SHP77 treated with DMSO at 0.1 percent for 48 hours (cell line): ENCODE measurements at regions not wholly inside any gene's neighbourhood (a gene's known extent, or its start where the extent isn't known, plus 50 kb on each side); places are given as distances from the start of the nearest gene placed in this dataset.
"Not testable (repeated sequence)": the region's sequence is repeated elsewhere in the genome, so short reads cannot be mapped to it uniquely, and the experiment has no call there.

Experiments
- DNase-seq: peaks from one replicate; lab custom pipeline; 2025; lab: John Stamatoyannopoulos, UW

- no peak for DNase-seq
These were observed 179.1 kb downstream of the FASLG start for GRCh38 chr1:172837816-172838679.

- DNase-seq, result no peak
These were observed 179.9 kb downstream of the FASLG start for GRCh38 chr1:172838680-172839313.

- not testable (repeated sequence) for DNase-seq
These were observed 180.7 kb downstream of the FASLG start for GRCh38 chr1:172839639-172840038.

- no peak for DNase-seq
These were observed 184.5 kb downstream of the FASLG start for GRCh38 chr1:172843444-172843843.

- no peak for DNase-seq
These were observed 186.5 kb downstream of the FASLG start for GRCh38 chr1:172845371-172845770.

- no peak for DNase-seq
These were observed 187.0 kb downstream of the FASLG start for GRCh38 chr1:172845865-172846264.

GRCh38 chr1:172847814-172848213, 188.9 kb downstream of the FASLG start:
- not testable (repeated sequence) for DNase-seq

GRCh38 chr1:172849653-172850052, 190.8 kb downstream of the FASLG start:
- no peak for DNase-seq

GRCh38 chr1:172851077-172851476, 192.2 kb downstream of the FASLG start:
- DNase-seq, result no peak

- no peak for DNase-seq
These were observed 193.0 kb downstream of the FASLG start for GRCh38 chr1:172851856-172852255.

- not testable (repeated sequence) for DNase-seq
These were observed 194.8 kb downstream of the TNFSF18 start for GRCh38 chr1:172855983-172856382.

- DNase-seq, result no peak
These were observed 187.7 kb downstream of the TNFSF18 start for GRCh38 chr1:172863031-172863430.

GRCh38 chr1:172867216-172867818, 183.4 kb downstream of the TNFSF18 start:
- no peak for DNase-seq

GRCh38 chr1:172870901-172871606, 179.7 kb downstream of the TNFSF18 start:
- DNase-seq, result no peak

GRCh38 chr1:172874950-172875349, 175.8 kb downstream of the TNFSF18 start:
- DNase-seq, result no peak

- no peak for DNase-seq
These were observed 174.8 kb downstream of the TNFSF18 start for GRCh38 chr1:172875892-172876291.

- DNase-seq, result no peak
These were observed 168.4 kb downstream of the TNFSF18 start for GRCh38 chr1:172882385-172882784.

- DNase-seq, result no peak
These were observed 167.9 kb downstream of the TNFSF18 start for GRCh38 chr1:172882791-172883386.

- no peak for DNase-seq
These were observed 167.4 kb downstream of the TNFSF18 start for GRCh38 chr1:172883387-172883791.

GRCh38 chr1:172883844-172884243, 166.9 kb downstream of the TNFSF18 start:
- DNase-seq, result no peak

GRCh38 chr1:172885411-172885810, 165.3 kb downstream of the TNFSF18 start:
- no peak for DNase-seq

- no peak for DNase-seq
These were observed 164.8 kb downstream of the TNFSF18 start for GRCh38 chr1:172885971-172886370.
